Keratinocyte (primary cell): ENCODE measurements at regions not wholly inside any gene's neighbourhood (a gene's known extent, or its start where the extent isn't known, plus 50 kb on each side); places are given as distances from the start of the nearest gene placed in this dataset.

Source experiments
- EZH2 ChIP-seq: IDR thresholded peaks from one replicate; pipeline ENCODE4 v1.6.1; 2012; ENCODE audit warnings: inconsistent platforms, mild to moderate bottlenecking, low read length, moderate library complexity
- TF ChIP-seq, protein P1 (sequence below), 3 experiments: IDR thresholded peaks in 1 of 3; conservative IDR thresholded peaks in 1 of 3; optimal IDR thresholded peaks in 1 of 3; 2 replicates in 2 of 3; 3 replicates in 1 of 3; pipeline versions ENCODE3 to v1.5.1; 2011; ENCODE audit warnings: low read length in 3 of 3, mild to moderate bottlenecking in 3 of 3, moderate library complexity in 2 of 3, control low read depth in 1 of 3, inconsistent platforms in 1 of 3; ENCODE audit not compliant: insufficient read depth in 2 of 3; ENCODE audit errors: extremely low read depth in 1 of 3

GRCh38 chr20:56780266-56780665, 151.2 kb downstream of the TFAP2C start:
- TF ChIP-seq, protein P1, sequence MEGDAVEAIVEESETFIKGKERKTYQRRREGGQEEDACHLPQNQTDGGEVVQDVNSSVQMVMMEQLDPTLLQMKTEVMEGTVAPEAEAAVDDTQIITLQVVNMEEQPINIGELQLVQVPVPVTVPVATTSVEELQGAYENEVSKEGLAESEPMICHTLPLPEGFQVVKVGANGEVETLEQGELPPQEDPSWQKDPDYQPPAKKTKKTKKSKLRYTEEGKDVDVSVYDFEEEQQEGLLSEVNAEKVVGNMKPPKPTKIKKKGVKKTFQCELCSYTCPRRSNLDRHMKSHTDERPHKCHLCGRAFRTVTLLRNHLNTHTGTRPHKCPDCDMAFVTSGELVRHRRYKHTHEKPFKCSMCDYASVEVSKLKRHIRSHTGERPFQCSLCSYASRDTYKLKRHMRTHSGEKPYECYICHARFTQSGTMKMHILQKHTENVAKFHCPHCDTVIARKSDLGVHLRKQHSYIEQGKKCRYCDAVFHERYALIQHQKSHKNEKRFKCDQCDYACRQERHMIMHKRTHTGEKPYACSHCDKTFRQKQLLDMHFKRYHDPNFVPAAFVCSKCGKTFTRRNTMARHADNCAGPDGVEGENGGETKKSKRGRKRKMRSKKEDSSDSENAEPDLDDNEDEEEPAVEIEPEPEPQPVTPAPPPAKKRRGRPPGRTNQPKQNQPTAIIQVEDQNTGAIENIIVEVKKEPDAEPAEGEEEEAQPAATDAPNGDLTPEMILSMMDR (optimal IDR thresholded peaks at IDR 0.05 in 1 of 3, IDR thresholded peaks at IDR 0.05 in 1 of 3, conservative IDR thresholded peaks at IDR 0.05 in 1 of 3; ENCODE audit: extremely low read depth in 1 of 3, insufficient read depth in 2 of 3, low read length in 3 of 3) = no peak
- TF ChIP-seq EZH2 = no peak
